CD4-positive, alpha-beta T cell treated with Interleukin-2 at 100 ng/mL for 4 hours (primary cell): ENCODE measurements at regions not wholly inside any gene's neighbourhood (a gene's known extent, or its start where the extent isn't known, plus 50 kb on each side); places are given as distances from the start of the nearest gene placed in this dataset.

Source experiments
- DNase-seq: peaks from one replicate; pipeline ENCODE4 v3.0.0-alpha.2; 2020; ENCODE audit warnings: low spot score

DNA sequence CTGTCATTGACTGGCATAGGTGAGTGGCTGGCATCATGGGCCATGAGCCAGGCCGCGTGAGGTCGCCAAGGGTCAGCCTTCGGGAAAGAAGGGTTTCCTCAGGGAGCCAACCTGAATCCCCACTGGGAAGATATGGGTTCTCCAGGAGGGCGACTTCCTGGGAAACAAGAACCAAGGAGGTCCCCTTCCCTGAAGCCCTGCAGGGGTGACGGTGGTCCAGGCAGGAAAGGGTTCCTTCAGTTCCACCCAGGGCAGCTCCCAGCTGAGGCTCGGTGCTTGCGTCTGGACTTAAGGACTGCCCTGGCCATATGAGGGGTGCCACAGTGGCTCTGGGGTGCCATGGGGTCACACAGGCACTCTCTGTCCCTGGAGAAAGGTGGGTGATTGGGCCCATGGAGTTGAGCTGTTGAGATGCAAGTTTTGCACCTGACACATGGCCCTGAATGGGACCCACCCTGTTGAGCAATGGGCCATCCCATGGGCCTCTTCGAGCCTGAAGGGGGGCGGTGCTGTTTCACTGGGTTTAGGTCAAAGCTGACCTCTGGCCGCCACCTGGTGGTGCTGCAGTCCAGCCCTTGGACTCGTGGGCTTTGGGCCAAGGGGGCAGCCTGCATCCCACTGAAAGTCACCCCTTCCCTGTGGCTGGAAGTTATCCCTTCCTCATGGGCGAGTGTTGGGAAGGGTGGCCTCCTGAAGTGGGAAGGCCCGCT, 228.1 kb downstream of the SNRPN start:
- no peak for DNase-seq

DNA sequence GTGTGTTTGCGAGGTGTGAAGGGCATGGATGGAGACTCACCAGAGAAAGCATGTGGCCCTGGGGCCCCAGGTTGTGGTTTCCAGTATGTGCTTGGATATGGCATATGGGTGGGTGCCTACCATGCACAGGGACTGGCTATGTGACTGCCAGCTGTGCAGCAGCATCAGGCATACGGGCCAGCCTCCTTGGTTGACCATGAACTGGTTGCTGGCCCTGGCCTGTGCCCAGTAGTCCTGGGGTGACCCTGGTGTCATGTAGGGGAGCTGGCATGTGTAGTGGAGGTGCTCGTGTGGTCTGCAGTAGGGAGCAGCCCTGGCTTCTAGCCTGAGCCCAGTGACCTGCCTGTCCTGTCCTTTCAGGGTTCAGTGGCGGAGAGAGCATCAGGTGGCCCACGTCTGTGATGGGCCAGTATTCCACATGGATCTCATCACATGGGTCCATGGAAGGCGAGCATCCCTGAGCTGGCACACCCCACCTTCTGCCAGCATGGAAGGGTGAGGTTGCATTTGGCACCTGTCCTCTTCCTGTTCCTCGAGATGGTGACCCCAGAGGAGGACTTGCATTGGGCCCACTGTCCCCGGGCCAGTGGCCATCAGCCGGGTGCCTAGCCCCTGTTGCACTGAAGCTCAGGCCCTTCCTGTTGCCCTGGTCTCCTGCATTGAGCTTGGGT, 228.9 kb downstream of the SNRPN start:
- DNase-seq = no peak

- DNase-seq = no peak
Observed at GRCh38 chr15:25184356-25185155, 229.8 kb downstream of the SNRPN start.

- DNase-seq = no peak
Observed at GRCh38 chr15:25185156-25185710, 230.4 kb downstream of the SNRPN start.

DNA sequence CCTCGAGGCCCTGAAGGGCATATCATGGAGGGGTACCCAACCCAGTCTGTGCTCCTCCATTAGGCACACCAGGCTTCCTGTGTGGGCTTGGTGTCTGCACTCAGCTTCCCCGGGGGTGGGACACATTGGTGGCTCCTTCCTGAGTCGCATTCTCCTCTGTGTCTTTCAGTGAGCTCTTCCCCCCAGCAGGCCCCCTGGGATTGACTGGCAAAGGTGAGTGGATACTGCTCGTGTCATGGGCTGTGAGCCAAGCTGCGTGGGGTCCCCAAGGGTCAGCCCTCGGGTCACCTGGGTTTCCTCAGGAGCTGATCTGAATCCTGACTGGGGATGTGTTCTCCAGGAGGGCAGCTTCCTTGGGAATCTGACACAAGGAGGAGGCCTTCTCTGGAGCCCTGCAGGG, 231.0 kb downstream of the SNRPN start:
- DNase-seq = no peak

DNA sequence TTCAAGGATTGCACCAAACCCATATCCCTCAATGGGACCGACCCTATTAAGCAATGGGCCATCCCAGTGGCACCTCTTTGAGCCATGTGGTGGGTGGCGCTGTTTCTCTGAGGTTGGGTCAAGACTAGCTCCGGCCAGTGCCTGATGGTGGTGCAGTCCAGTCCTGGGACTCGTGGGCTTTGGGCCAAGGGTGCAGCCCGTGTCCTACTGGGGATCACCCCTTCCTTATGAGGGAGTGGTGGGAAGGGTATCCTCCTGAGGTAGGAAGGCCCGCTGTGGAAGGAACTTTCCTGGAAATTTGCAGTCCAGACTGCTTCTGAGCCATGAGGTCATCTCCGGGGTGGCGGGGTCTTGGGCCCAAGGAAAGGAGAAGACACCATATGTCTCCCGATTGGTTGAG, 231.6 kb downstream of the SNRPN start:
- DNase-seq = no peak

DNA sequence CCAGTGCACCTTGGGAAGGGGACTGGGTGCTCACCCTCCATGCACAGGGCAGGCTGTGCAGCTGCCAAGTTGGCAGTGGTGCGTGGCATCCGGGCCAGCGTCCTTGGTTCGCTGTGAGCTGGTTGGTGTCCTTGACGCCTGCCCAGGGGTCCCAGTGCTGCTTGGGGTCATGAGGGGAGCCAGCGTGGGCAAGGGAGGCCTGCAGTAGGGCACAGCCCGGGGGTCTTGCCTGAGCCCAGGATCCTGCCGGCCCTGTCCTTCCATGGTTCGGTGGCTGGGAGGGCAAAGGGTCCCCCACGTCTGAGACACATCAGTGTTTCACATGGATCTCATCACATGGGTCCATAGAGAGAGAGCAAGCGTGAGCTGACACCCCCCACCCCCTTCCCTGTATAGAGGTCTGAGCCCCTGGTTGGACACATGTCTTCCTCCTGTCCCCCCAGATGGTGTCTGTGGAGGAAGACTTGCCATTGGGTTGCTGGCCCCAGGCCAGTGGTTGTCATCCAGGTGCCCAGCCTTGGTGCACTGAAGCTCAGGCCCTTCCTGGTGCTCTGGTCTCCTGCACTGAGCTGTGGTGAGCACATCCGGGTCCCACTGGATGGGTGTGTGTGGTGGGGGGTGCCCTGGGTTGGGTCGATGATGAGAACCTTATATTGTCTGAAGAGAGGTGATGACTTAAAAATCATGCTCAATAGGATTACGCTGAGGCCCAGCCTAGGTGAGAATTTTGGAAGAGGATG, 232.3 kb downstream of the SNRPN start:
- no peak for DNase-seq

DNA sequence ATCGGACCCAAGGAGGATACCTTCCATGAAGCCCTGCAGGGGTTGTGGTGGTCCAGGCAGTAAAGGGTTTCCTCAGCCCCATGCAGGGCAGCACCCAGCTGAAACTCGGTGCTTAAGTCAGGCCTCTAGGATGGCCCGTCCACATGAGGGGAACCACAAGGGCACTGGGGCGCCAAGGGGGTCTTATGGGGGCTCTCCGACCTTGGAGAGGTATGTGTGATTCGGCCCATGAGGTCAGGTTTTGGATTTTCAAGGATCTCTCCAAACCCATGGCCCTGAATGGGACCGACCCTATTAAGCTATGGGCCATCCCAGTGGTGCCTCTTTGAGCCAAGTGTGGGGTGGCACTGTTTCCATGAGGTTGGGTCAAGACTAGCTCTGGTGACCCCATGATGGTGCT, 233.3 kb downstream of the SNRPN start:
- DNase-seq = no peak

DNA sequence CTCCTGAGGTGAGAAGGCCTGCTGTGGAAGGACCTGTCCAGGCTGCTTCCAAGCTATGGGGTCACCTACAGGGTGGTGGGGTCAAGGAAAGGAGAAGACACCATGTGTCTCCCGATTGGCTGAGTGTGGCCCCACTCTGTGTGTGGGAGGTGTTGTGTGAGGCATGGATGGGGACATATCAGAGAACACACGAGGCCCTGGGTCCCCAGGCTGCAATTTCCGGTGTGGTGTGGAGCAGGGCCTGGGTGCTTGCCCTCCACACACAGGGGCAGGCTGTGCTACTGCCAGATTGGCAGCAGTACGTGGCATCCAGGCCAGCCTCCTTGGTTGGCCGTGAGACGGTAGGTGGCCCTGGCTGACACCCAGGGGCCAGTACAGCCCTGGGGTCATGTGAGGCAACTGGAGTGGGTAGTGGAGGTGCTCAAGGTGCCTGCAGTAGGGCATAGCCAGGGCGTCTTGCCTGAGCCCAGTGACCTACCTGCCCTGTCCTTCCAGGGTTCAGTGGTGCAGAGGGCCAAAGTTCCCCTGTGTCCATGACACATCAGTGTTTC, 233.8 kb downstream of the SNRPN start:
- no peak for DNase-seq

DNA sequence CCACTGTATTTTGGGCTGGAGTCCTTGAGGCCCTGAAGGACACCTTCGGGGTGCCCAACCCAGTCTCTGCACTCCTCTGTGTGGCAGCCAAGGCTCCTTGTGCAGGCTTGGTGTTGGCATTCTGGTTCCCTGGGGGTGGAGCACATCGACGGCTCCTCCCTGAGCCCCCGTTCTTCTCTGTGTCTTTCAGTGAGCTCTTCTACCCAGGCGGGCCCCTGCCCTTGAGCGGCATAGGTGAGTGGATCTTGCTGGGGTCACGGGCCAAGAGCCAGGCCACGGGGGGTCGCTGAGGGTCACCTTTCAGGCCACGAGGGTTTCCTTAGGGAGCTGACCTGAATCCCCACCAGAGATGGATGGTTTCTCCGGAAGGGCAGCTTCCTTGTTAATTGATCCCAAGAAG, 234.8 kb downstream of the SNRPN start:
- DNase-seq = no peak

DNA sequence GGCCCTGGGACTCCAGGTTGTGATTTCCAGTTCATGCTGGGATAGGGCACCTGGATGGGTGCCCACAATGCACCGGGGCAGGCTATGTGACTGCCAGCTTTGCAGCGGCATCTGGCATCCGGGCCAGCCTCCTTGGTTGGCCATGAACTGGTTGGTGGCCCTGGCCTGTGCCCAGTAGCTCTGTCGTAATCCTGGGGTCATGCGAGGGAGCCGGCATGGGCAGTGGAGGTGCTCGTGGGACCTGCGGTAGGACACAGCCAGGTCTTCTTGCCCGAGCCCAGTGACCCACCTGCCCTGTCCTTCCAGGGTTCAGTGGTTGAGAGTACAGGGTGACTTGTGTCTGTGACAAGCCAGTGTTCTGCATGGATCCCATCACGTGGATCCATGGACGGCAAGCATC, 237.9 kb downstream of the SNRPN start:
- DNase-seq = no peak

DNA sequence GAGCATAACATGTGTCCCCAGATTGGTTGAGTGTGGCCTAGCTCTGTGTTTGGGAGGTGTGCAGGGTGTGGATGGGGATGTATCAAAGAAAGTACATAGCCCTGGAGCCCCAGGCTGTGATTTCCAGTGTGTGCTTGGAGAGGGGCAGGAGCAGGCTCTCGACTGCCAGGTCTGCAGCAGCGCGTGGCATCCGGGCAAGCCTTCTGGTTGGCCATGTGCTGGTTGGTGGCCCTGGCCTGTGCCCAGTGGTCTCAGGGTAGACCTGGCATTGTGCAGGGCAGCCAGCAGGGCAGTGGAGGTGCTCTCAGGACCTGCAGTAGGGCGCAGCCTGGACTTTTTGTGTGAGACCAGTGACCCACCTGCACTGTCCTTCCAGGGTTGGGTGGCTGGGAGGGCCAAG, 231.5 kb downstream of the UBE3A start:
- no peak for DNase-seq

- no peak for DNase-seq
Observed at GRCh38 chr15:25208735-25209134, 230.1 kb downstream of the UBE3A start.

GRCh38 chr15:25220834-25221233, 218.0 kb downstream of the UBE3A start:
- DNase-seq = no peak

- DNase-seq = no peak
Observed at GRCh38 chr15:25224396-25224795, 214.4 kb downstream of the UBE3A start.

- DNase-seq = no peak
Observed at GRCh38 chr15:25226360-25226759, 212.5 kb downstream of the UBE3A start.

GRCh38 chr15:25228261-25228660, 210.6 kb downstream of the UBE3A start:
- no peak for DNase-seq

GRCh38 chr15:25230442-25230841, 208.4 kb downstream of the UBE3A start:
- DNase-seq = no peak

DNA sequence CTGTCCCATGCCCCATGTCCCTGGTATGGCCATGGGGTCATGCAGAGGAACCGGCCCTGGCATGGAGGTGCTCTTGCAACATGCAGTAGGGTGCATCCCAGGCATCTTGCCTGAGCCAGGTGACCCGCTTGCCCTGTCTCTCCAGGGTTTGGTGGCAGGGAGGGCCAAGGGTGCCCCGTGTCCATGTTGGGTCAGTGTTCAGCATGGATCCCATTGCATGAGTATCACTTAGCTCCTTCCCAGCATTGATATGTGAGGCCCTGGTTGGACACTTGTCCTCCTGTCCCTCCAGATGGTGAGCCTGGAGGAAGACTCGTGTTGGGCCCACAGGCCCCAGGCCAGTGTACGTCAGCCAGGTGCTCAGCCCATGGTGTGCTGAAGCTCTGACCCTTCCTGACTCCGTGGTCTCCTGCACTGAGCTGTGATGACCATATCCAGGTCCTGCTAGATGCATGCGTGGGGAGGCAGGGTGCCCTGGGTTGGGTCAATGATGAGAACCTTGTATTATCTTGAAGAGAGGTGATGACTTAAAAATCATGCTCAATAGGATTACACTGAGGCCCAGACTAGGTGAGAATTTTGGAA, 205.0 kb downstream of the UBE3A start:
- DNase-seq = no peak

GRCh38 chr15:25234831-25235230, 204.0 kb downstream of the UBE3A start:
- no peak for DNase-seq

DNA sequence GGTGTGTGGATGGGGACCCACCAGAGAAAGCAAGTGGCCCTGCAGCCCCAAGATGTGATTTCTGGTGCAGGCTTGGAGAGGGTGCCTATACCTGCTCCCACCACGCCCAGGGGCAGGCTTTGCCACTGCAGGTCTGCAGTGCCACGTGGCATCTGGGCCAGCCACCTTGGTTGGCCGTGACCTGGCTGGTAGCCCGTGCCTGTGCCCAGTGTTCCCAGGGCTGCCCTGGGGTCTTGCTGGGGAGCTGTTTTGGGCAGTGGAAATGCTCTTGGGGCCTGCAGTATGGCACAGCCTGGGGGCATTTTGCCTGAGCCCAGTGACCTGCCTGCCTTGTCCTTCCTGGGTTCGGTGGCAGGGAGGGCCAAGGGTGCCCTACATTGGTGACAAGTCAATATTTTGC, 203.4 kb downstream of the UBE3A start:
- DNase-seq = no peak
